Ascending aorta (tissue), 2 donors: ENCODE measurements at regions not wholly inside any gene's neighbourhood (a gene's known extent, or its start where the extent isn't known, plus 50 kb on each side); places are given as distances from the start of the nearest gene placed in this dataset.

ENCODE experiments used
- DNase-seq, 2 donors: peaks; one replicate each; pipeline ENCODE4 v3.0.0-alpha.2; 2019; ENCODE audit warnings: low spot score in 2 of 2
- H3K27ac ChIP-seq, 2 donors: fragments of 200-600 bp; sonication (generic); one replicate each; pipeline ENCODE4 v1.5.1; 2016 to 2017; ENCODE audit warnings: mild to moderate bottlenecking in 1 of 2
- H3K27me3 ChIP-seq: fragments of 200-600 bp; sonication (generic); one replicate; pipeline ENCODE4 v1.5.1; 2017
- H3K36me3 ChIP-seq, 2 donors: fragments of 200-600 bp; sonication (generic); one replicate each; pipeline ENCODE4 v1.5.1; 2016
- H3K4me1 ChIP-seq, 2 donors: fragments of 200-600 bp; sonication (generic); one replicate each; pipeline ENCODE4 v1.5.1; 2016 to 2017; ENCODE audit warnings: mild to moderate bottlenecking in 1 of 2
- H3K4me3 ChIP-seq, 2 donors: fragments of 200-600 bp; sonication (generic); one replicate each; pipeline ENCODE4 v1.5.1; 2016 to 2017; ENCODE audit warnings: mild to moderate bottlenecking in 1 of 2
- H3K9me3 ChIP-seq, 2 donors: fragments of 200-600 bp; sonication (generic); one replicate each; pipeline ENCODE4 v1.5.1; 2016
- intact Hi-C: fragments of 100-400 bp; cut with DNase I; formaldehyde crosslinking; loops from one replicate; pipeline ENCODE4 v1.15.1; 2023
- TF ChIP-seq, protein P1 (sequence below), 3 experiments: fragments of 200-600 bp in 2 of 3; fragments of 450-650 bp in 1 of 3; sonication (generic) in 2 of 3; IDR thresholded peaks; one replicate each; pipeline ENCODE4 v1.5.1; 2016 to 2019; ENCODE audit warnings: antibody characterized with exemption in 3 of 3, mild to moderate bottlenecking in 1 of 3, moderate library complexity in 1 of 3

DNA sequence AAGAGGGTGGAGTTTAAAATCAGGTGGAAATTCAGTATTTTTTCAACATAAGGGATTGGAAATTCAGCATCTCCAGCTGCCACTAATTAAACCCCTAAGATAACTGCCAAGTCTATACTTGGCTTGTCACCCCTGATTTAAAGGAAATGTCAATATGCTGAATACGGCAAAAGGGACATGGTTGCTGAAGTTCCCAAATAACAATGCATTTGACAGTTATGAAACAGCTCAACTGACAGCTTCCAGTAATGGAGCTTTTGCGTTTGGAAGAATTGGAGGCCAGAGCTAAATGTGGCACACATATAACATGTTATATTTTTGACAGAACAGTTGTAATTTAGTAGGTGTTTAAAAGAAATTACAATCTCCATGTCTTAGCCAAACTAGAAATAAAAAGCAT is 1867.9 kb upstream of the LRRTM1 start:
- Histone ChIP-seq H3K27ac (no peak overlapping the region), H3K4me3 (no peak overlapping the region), H3K36me3 (no peaks in the 10 kb centered on the region), H3K27me3 (no peaks in the 10 kb centered on the region), H3K9me3 (no peaks in the 10 kb centered on the region), H3K4me1 (no peaks in the 10 kb centered on the region)
- intact Hi-C loops: no loop called here
- DNase-seq: no peak
- TF ChIP-seq, protein P1, sequence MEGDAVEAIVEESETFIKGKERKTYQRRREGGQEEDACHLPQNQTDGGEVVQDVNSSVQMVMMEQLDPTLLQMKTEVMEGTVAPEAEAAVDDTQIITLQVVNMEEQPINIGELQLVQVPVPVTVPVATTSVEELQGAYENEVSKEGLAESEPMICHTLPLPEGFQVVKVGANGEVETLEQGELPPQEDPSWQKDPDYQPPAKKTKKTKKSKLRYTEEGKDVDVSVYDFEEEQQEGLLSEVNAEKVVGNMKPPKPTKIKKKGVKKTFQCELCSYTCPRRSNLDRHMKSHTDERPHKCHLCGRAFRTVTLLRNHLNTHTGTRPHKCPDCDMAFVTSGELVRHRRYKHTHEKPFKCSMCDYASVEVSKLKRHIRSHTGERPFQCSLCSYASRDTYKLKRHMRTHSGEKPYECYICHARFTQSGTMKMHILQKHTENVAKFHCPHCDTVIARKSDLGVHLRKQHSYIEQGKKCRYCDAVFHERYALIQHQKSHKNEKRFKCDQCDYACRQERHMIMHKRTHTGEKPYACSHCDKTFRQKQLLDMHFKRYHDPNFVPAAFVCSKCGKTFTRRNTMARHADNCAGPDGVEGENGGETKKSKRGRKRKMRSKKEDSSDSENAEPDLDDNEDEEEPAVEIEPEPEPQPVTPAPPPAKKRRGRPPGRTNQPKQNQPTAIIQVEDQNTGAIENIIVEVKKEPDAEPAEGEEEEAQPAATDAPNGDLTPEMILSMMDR (IDR thresholded peaks at IDR 0.05): no peak

DNA sequence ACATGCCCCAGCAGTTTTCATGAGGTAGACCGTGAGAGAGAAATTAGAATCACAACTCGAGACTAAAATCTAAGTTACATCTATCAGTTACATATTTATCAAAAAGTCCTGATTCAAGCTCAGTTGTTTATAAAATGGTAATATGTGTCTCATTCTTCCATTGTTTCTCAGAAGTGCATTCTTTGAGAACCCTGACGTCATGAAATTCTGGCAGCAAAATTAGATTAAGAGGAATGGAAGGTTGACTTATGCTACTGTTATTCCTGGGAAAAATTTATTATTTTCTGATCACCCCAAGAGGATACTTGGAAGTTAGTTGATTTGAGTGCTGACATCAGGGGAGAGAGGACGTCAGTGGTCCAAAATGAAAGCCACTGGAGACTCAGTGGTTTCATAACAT is 1864.8 kb upstream of the LRRTM1 start:
- Histone ChIP-seq H3K27ac (no peak overlapping the region), H3K36me3 (no peaks in the 10 kb centered on the region), H3K4me1 (no peaks in the 10 kb centered on the region), H3K9me3 (no peaks in the 10 kb centered on the region), H3K4me3 (no peak overlapping the region), H3K27me3 (no peaks in the 10 kb centered on the region)
- DNase-seq: no peak
- TF ChIP-seq, protein P1 (IDR thresholded peaks at IDR 0.05): no peak
- intact Hi-C loops: no loop called here

DNA sequence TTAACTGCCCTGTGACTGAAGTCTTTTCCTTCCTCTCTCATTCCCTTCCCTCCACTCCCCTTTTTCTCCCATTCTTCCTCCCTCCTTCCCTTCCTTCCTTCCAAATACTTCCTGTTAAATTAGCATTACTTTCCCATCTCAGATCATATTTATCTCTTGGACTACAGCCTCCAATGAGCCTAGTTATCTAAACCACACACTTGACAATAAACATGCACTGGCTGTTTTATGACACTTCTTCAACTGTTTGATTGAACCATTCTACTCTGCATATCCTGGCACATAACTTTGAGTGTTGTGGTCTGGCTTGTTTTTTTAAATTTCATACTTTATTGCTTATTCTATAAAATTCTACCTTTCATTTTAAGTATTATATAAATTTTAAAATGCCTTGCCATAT is 1860.8 kb upstream of the LRRTM1 start:
- TF ChIP-seq, protein P1 (IDR thresholded peaks at IDR 0.05): no peak
- intact Hi-C loops: no loop called here

DNA sequence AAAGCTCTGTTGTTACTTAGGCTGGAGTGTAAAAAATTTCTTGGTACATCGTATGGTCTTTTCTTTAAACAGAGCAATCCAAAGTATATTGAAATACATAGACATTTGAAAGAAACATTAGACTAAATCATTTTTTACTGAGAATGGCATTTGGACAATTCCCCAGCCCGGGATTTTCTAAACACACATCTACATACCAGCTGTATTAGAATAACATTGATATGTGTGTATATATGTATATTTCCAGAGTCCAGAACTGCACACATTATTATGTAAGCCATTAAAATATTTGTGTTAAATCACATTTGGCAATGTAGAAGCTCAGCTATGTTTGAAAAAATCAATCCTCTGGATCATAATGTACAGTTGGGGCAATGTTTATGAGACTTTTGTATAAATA is 1853.6 kb upstream of the LRRTM1 start:
- no peaks in the 10 kb centered on the region for H3K4me1 ChIP-seq
- no peaks in the 10 kb centered on the region for H3K36me3 ChIP-seq
- H3K27me3 ChIP-seq: no peaks in the 10 kb centered on the region
- no peak overlapping the region for H3K4me3 ChIP-seq
- DNase-seq: no peak
- intact Hi-C loops: no loop called here
- H3K9me3 ChIP-seq: no peaks in the 10 kb centered on the region
- TF ChIP-seq, protein P1 (IDR thresholded peaks at IDR 0.05): no peak
- H3K27ac ChIP-seq: no peak overlapping the region

More for the DNA sequence above, 1860.8 kb upstream of the LRRTM1 start:
- Histone ChIP-seq H3K4me3 (no peak overlapping the region), H3K4me1 (no peaks in the 10 kb centered on the region), H3K27me3 (no peaks in the 10 kb centered on the region), H3K9me3 (no peaks in the 10 kb centered on the region), H3K27ac (no peak overlapping the region), H3K36me3 (no peaks in the 10 kb centered on the region)
- no peak for DNase-seq

DNA sequence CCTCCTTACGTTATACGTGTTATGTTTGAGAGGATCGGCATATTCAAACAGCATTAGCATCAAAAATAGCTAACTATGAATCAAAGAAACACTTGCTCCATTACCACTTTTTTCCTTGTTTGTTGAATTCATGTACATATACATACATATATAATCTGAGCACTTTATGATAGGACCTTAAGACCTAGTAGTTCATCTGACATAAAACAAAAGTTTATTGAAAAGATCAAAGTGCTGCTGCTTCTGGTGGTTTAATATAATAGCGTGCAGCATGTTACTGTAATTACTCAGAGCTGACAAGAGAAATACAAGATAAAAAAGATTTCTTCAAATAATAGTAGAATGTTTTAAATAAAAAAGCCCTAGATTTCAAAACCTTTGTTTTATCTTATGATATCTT is 1850.9 kb upstream of the LRRTM1 start:
- Histone ChIP-seq H3K9me3 (no peaks in the 10 kb centered on the region), H3K36me3 (no peaks in the 10 kb centered on the region), H3K4me3 (no peak overlapping the region), H3K27me3 (no peaks in the 10 kb centered on the region), H3K4me1 (no peaks in the 10 kb centered on the region), H3K27ac (no peak overlapping the region)
- TF ChIP-seq, protein P1 (IDR thresholded peaks at IDR 0.05): no peak
- intact Hi-C loops: no loop called here
- no peak for DNase-seq

DNA sequence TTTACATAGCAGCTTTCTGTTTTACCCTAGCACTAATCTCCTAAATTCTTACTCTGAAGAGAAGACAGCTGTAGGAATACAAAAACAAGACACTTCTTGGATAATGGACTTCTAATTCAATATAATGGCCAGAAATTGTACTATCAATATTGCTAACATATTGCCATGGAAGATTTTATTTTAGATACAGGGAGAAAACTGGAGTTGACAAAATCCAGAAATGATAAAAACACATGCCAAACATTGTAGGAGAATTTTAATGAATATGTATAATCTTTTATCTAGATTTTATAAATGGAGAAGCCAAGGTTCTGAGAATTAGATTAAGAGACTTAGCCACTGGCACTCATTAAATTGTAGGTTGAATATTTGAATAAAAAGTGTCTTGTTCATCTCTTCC is 1838.8 kb upstream of the LRRTM1 start:
- no peak overlapping the region for H3K27ac ChIP-seq
- H3K9me3 ChIP-seq: no peaks in the 10 kb centered on the region
- H3K4me3 ChIP-seq: no peak overlapping the region
- H3K36me3 ChIP-seq: no peaks in the 10 kb centered on the region
- no peak for DNase-seq
- H3K4me1 ChIP-seq: no peaks in the 10 kb centered on the region
- TF ChIP-seq, protein P1 (IDR thresholded peaks at IDR 0.05): no peak
- intact Hi-C loops: no loop called here
- H3K27me3 ChIP-seq: no peaks in the 10 kb centered on the region
